GM12878 (cell line): ENCODE measurements at regions not wholly inside any gene's neighbourhood (a gene's known extent, or its start where the extent isn't known, plus 50 kb on each side); places are given as distances from the start of the nearest gene placed in this dataset.

ENCODE experiments used
- ATAC-seq: fragments of 200-7000 bp; cut with Tn5 transposase; 3 replicates; pipeline ENCODE4 v1.9.1; 2020; ENCODE audit warnings: mild to moderate bottlenecking, moderate library complexity
- BruUV-seq: library from RNA; stranded (reverse); fragments of 400-500 nt; replicated peaks from 2 replicates; lab custom pipeline; 2021; lab: Mats Ljungman, UMichigan
- CTCF ChIA-PET: fragments of 300-600 bp; sonication (Branson Sonifier 250); formaldehyde crosslinking; extraction: SDS; loops from one replicate; lab custom pipeline; 2021; ENCODE audit warnings: inconsistent platforms; lab: Yijun Ruan, JAX
- POLR2A ChIA-PET: fragments of 350-600 bp; formaldehyde crosslinking; extraction: SDS; loops from one replicate; lab custom pipeline; 2021; ENCODE audit warnings: inconsistent platforms; lab: Charles Lee
- RAD21 ChIA-PET: fragments of 300-600 bp; sonication (Branson Sonifier 250); formaldehyde crosslinking; loops from one replicate; lab custom pipeline; 2023; ENCODE audit warnings: antibody characterized with exemption; ENCODE audit not compliant: unreplicated experiment; lab: Charles Lee
- SMC1A ChIA-PET: fragments of 300-600 bp; sonication (Branson Sonifier 250); formaldehyde crosslinking; loops from one replicate; lab custom pipeline; 2023; ENCODE audit not compliant: unreplicated experiment, uncharacterized antibody; lab: Charles Lee
- DNase-seq: peaks from one replicate; pipeline ENCODE4 v3.0.0-alpha.2; 2011; ENCODE audit warnings: low read depth, low spot score
- FAIRE-seq: peaks from 3 replicates; lab custom pipeline; 2011; peaks lifted over from hg19 to GRCh38; lab: Jason Lieb, UNC
- H2AFZ ChIP-seq: 2 replicates; pipeline ENCODE4 v1.6.0; 2011; ENCODE audit warnings: low read depth, low read length, control low read depth; ENCODE audit not compliant: control insufficient read depth
- H3K27ac ChIP-seq: 2 replicates; pipeline ENCODE4 v1.5.1; 2011; ENCODE audit warnings: control low read depth; ENCODE audit not compliant: control insufficient read depth, insufficient read depth
- H3K27me3 ChIP-seq, 2 experiments: replicated peaks in 1 of 2; 2 replicates each; pipeline versions ENCODE4 v1.6.0 to v1.6.1; 2011; ENCODE audit warnings: low read length in 1 of 2; ENCODE audit not compliant: control insufficient read depth in 2 of 2, insufficient read depth in 2 of 2
- H3K36me3 ChIP-seq, 2 experiments: 2 replicates each; pipeline ENCODE4 v1.5.1; 2011; ENCODE audit warnings: low read length in 1 of 2; ENCODE audit not compliant: control insufficient read depth in 2 of 2, insufficient read depth in 2 of 2
- H3K4me1 ChIP-seq: 2 replicates; pipeline ENCODE4 v1.6.1; 2011; ENCODE audit warnings: mild to moderate bottlenecking, low read length, moderate library complexity, mixed read lengths; ENCODE audit not compliant: control insufficient read depth, insufficient read depth
- H3K4me2 ChIP-seq: 2 replicates; pipeline ENCODE4 v1.6.0; 2011; ENCODE audit warnings: control low read depth; ENCODE audit not compliant: control insufficient read depth, insufficient read depth
- H3K4me3 ChIP-seq: fragments of 200-600 bp; sonication (generic); 2 replicates; pipeline ENCODE4 v1.5.1; 2016
- H3K79me2 ChIP-seq: 2 replicates; pipeline ENCODE4 v1.6.0; 2011; ENCODE audit warnings: low read length; ENCODE audit not compliant: control insufficient read depth, insufficient read depth
- H3K9ac ChIP-seq: 2 replicates; pipeline ENCODE4 v1.8.0; 2011; ENCODE audit warnings: low read length, control low read depth, mixed read lengths; ENCODE audit not compliant: control insufficient read depth, insufficient read depth
- H3K9me3 ChIP-seq: replicated peaks from 3 replicates; pipeline ENCODE4 v1.5.1; 2011; ENCODE audit warnings: mild to moderate bottlenecking, low read length; ENCODE audit not compliant: control insufficient read depth, insufficient read depth
- H4K20me1 ChIP-seq: 2 replicates; pipeline ENCODE4 v1.6.0; 2011; ENCODE audit not compliant: control insufficient read depth, insufficient read depth
- CBFB ChIP-seq: IDR thresholded peaks from 2 replicates; pipeline ENCODE4 v1.6.1; 2016; ENCODE audit warnings: antibody characterized with exemption, low read depth
- CHD1 ChIP-seq: IDR thresholded peaks from 2 replicates; pipeline ENCODE4 v1.6.1; 2012; ENCODE audit warnings: low read depth, low read length, improper control_type of control experiment
- E2F4 ChIP-seq: IDR thresholded peaks from 2 replicates; pipeline ENCODE4 v1.6.1; 2012; ENCODE audit warnings: low read depth, low read length, improper control_type of control experiment
- EP300 ChIP-seq, 2 experiments: fragments of 150-350 bp in 1 of 2; IDR thresholded peaks; 2 replicates each; pipeline ENCODE4 v1.6.1; 2011 to 2012; ENCODE audit warnings: low read depth in 2 of 2, low read length in 2 of 2, borderline replicate concordance in 1 of 2, improper control_type of control experiment in 1 of 2, inconsistent platforms in 1 of 2; ENCODE audit not compliant: control insufficient read depth in 1 of 2
- IRF4 ChIP-seq: IDR thresholded peaks from 2 replicates; pipeline ENCODE4 v1.6.1; 2011; ENCODE audit warnings: low read depth, low read length
- KLF5 ChIP-seq: fragments of 450-650 bp; IDR thresholded peaks from 2 replicates; pipeline ENCODE4 v1.6.1; 2014; ENCODE audit warnings: mild to moderate bottlenecking; ENCODE audit not compliant: partially characterized antibody
- NFIC ChIP-seq: IDR thresholded peaks from 2 replicates; pipeline ENCODE4 v1.6.1; 2012; ENCODE audit warnings: low read depth, mild to moderate bottlenecking, inconsistent platforms, low read length, moderate library complexity
- NFXL1 ChIP-seq: fragments of 450-650 bp; IDR thresholded peaks from 2 replicates; pipeline ENCODE4 v1.6.1; 2017; ENCODE audit warnings: antibody characterized with exemption, mild to moderate bottlenecking, borderline replicate concordance
- NFYB ChIP-seq: IDR thresholded peaks from 2 replicates; pipeline ENCODE4 v1.6.1; 2011; ENCODE audit warnings: low read depth, mild to moderate bottlenecking, low read length, improper control_type of control experiment, moderate library complexity; ENCODE audit not compliant: insufficient read depth
- POU2F2 ChIP-seq: IDR thresholded peaks from 3 replicates; pipeline ENCODE4 v1.6.1; 2011; ENCODE audit warnings: low read depth, mild to moderate bottlenecking, low read length, borderline replicate concordance
- RFX5 ChIP-seq: IDR thresholded peaks from 2 replicates; pipeline ENCODE4 v1.6.1; 2011; ENCODE audit warnings: low read depth, low read length, improper control_type of control experiment
- RUNX3 ChIP-seq: IDR thresholded peaks from 2 replicates; pipeline ENCODE4 v1.6.1; 2012; ENCODE audit warnings: low read length, inconsistent platforms
- SKIL ChIP-seq: fragments of 450-650 bp; IDR thresholded peaks from 2 replicates; pipeline ENCODE4 v1.6.1; 2017; ENCODE audit warnings: mild to moderate bottlenecking, low read depth, inconsistent platforms; ENCODE audit not compliant: poor library complexity, severe bottlenecking
- SMAD5 ChIP-seq: IDR thresholded peaks from 2 replicates; pipeline ENCODE4 v1.6.1; 2016; ENCODE audit warnings: antibody characterized with exemption, low read depth
- ZBTB40 ChIP-seq: fragments of 450-650 bp; IDR thresholded peaks from 2 replicates; pipeline ENCODE4 v1.6.1; 2016; ENCODE audit warnings: mild to moderate bottlenecking, moderate library complexity, borderline replicate concordance
- WGBS: methylation state at CpG from one replicate; pipeline ENCODE4 v1.1.6; 2016; ENCODE audit warnings: low lambda C conversion rate; ENCODE audit not compliant: insufficient replicate concordance, insufficient coverage; ENCODE audit errors: missing lambda C conversion rate; 5-methylcytosine and 5-hydroxymethylcytosine counted together
- in situ Hi-C: fragments of 300-500 bp; cut with MboI; formaldehyde crosslinking; loops from 9 replicates; pipeline ENCODE4 v1.14.3; 2018; ENCODE audit warnings: mixed read lengths
- intact Hi-C: fragments of 100-400 bp; cut with micrococcal nuclease; formaldehyde crosslinking; loops from one replicate; pipeline ENCODE4 v1.14.2; 2022; ENCODE audit not compliant: unreplicated experiment

GRCh38 chr2:184524551-184525382 is 73.6 kb upstream of the ZNF804A start:
- no peak overlapping the region for H3K4me3 ChIP-seq
- H3K36me3 ChIP-seq = no peaks in the 10 kb centered on the region
- ATAC-seq (no peak), DNase-seq (no peak), FAIRE-seq (no peak)
- intact Hi-C loops = no loop called here
- H3K4me2 ChIP-seq = no peak overlapping the region
- H4K20me1 ChIP-seq = no peaks in the 10 kb centered on the region
- H3K27ac ChIP-seq = no peak overlapping the region
- no peaks in the 10 kb centered on the region for H3K4me1 ChIP-seq
- peaks cover 2% of the 10 kb centered on the region; the same call in 1 of the 3 replicates for H3K9me3 ChIP-seq
- no peak overlapping the region for H3K9ac ChIP-seq
- no peaks in the 10 kb centered on the region for H3K79me2 ChIP-seq
- POLR2A ChIA-PET = no interaction called here
- RAD21 ChIA-PET = no interaction called here
- in situ Hi-C loops = no loop called here
- no TSS peak for BruUV-seq
- H3K27me3 ChIP-seq = no peaks in the 10 kb centered on the region
- WGBS = 55% methylated on average over 16 of the region's 16 CpGs
- SMC1A ChIA-PET = no interaction called here
- CTCF ChIA-PET = interaction anchor here (0.7 kb wide), 1 partner anchor 82 kb away, joined by 3 read pairs; no protein-coding TSS in a partner anchor
- H2AFZ ChIP-seq = no peak overlapping the region
- TF ChIP-seq RFX5 = no peak
- no peak for TF ChIP-seq SMAD5
- TF ChIP-seq POU2F2 = no peak
- no peak for TF ChIP-seq KLF5
- no peak for TF ChIP-seq NFXL1
- TF ChIP-seq EP300 (IDR thresholded peaks at IDR 0.05; ENCODE audit: borderline replicate concordance in 1 of 2, control insufficient read depth in 1 of 2, low read depth in 2 of 2, low read length in 2 of 2) = no peak
- TF ChIP-seq E2F4 = no peak
- TF ChIP-seq CHD1 = no peak
- no peak for TF ChIP-seq RUNX3
- no peak for TF ChIP-seq IRF4
- TF ChIP-seq NFIC = no peak
- TF ChIP-seq CBFB = no peak
- TF ChIP-seq NFYB = no peak
- TF ChIP-seq SKIL = no peak
- TF ChIP-seq ZBTB40 = no peak
